Femur (tissue), 1 donor: ENCODE measurements at regions not wholly inside any gene's neighbourhood (a gene's known extent, or its start where the extent isn't known, plus 50 kb on each side); places are given as distances from the start of the nearest gene placed in this dataset.
"Not testable (repeated sequence)": the region's sequence is repeated elsewhere in the genome, so short reads cannot be mapped to it uniquely, and the experiment has no call there.

Source experiments
- DNase-seq: peaks from one replicate; pipeline ENCODE4 v3.0.0-alpha.2; 2017

GRCh38 chr3:86519819-86520218 is 471.1 kb downstream of the VGLL3 start:
- no peak for DNase-seq

- no peak for DNase-seq
Measured at GRCh38 chr3:86481636-86482035, 509.3 kb downstream of the VGLL3 start.

- no peak for DNase-seq
Measured at GRCh38 chr3:86481031-86481430, 509.9 kb downstream of the VGLL3 start.

- DNase-seq: no peak
Measured at GRCh38 chr3:86464180-86464579, 526.8 kb downstream of the VGLL3 start.

- no peak for DNase-seq
Measured at GRCh38 chr3:86451749-86452148, 539.2 kb downstream of the VGLL3 start.

- no peak for DNase-seq
Measured at GRCh38 chr3:86438544-86438943, 552.4 kb downstream of the VGLL3 start.

- no peak for DNase-seq
Measured at GRCh38 chr3:86427343-86427742, 563.6 kb downstream of the VGLL3 start.

GRCh38 chr3:86420990-86421739 is 569.8 kb downstream of the VGLL3 start:
- DNase-seq: no peak

GRCh38 chr3:86418861-86419260 is 572.1 kb downstream of the VGLL3 start:
- DNase-seq: no peak

GRCh38 chr3:86416334-86416733 is 574.6 kb downstream of the VGLL3 start:
- no peak for DNase-seq

GRCh38 chr3:86413645-86414044 is 577.3 kb downstream of the VGLL3 start:
- no peak for DNase-seq

- no peak for DNase-seq
Measured at GRCh38 chr3:86410587-86410986, 580.4 kb downstream of the VGLL3 start.

GRCh38 chr3:86389759-86390158 is 601.2 kb downstream of the VGLL3 start:
- not testable (repeated sequence) for DNase-seq

GRCh38 chr3:86388820-86389219 is 602.1 kb downstream of the VGLL3 start:
- no peak for DNase-seq

- DNase-seq: no peak
Measured at GRCh38 chr3:86382556-86382955, 608.4 kb downstream of the VGLL3 start.

- no peak for DNase-seq
Measured at GRCh38 chr3:86381247-86381646, 609.7 kb downstream of the VGLL3 start.

- DNase-seq: no peak
Measured at GRCh38 chr3:86379280-86379679, 611.7 kb downstream of the VGLL3 start.

- no peak for DNase-seq
Measured at GRCh38 chr3:86378829-86379228, 612.1 kb downstream of the VGLL3 start.

GRCh38 chr3:86335566-86335965 is 655.4 kb downstream of the VGLL3 start:
- DNase-seq: not testable (repeated sequence)

- no peak for DNase-seq
Measured at GRCh38 chr3:86333636-86334035, 657.3 kb downstream of the VGLL3 start.

- DNase-seq: no peak
Measured at GRCh38 chr3:86303935-86304334, 687.0 kb downstream of the VGLL3 start.

GRCh38 chr3:86282106-86282787 is 708.7 kb downstream of the VGLL3 start:
- DNase-seq: no peak

- DNase-seq: no peak
Measured at GRCh38 chr3:86269364-86270155, 721.4 kb downstream of the VGLL3 start.
